GM12864 (cell line): ENCODE measurements at regions not wholly inside any gene's neighbourhood (a gene's known extent, or its start where the extent isn't known, plus 50 kb on each side); places are given as distances from the start of the nearest gene placed in this dataset.

ENCODE experiments used
- DNase-seq: peaks from one replicate; pipeline ENCODE4 v3.0.0-alpha.2; 2011; ENCODE audit warnings: low read depth
- H3K4me3 ChIP-seq: 2 replicates; pipeline ENCODE4 v1.5.1; 2011; ENCODE audit warnings: mild to moderate bottlenecking, low read depth, low read length, control low read depth
- CTCF ChIP-seq: IDR thresholded peaks from 2 replicates; pipeline ENCODE4 v1.5.1; 2011; ENCODE audit warnings: low read depth, mild to moderate bottlenecking, moderate library complexity, low read length, control low read depth, inconsistent platforms; ENCODE audit errors: missing control alignments

- no peak for DNase-seq
- no peak for TF ChIP-seq CTCF
- no peak overlapping the region for H3K4me3 ChIP-seq
Measured at GRCh38 chr13:90898811-90899210, 448.7 kb upstream of the MIR17HG start.

GRCh38 chr13:90899416-90899815, 448.1 kb upstream of the MIR17HG start:
- H3K4me3 ChIP-seq, result no peak overlapping the region
- no peak for TF ChIP-seq CTCF
- no peak for DNase-seq

- no peak for TF ChIP-seq CTCF
- DNase-seq, result no peak
- H3K4me3 ChIP-seq, result no peak overlapping the region
Measured at GRCh38 chr13:90902255-90902654, 445.2 kb upstream of the MIR17HG start.

GRCh38 chr13:90906554-90906953, 440.9 kb upstream of the MIR17HG start:
- H3K4me3 ChIP-seq, result no peak overlapping the region
- no peak for TF ChIP-seq CTCF
- no peak for DNase-seq

GRCh38 chr13:90908792-90909191, 438.7 kb upstream of the MIR17HG start:
- no peak overlapping the region for H3K4me3 ChIP-seq
- no peak for DNase-seq
- no peak for TF ChIP-seq CTCF

GRCh38 chr13:90910018-90910639, 437.4 kb upstream of the MIR17HG start:
- H3K4me3 ChIP-seq, result no peak overlapping the region
- DNase-seq, result no peak
- TF ChIP-seq CTCF, result no peak

GRCh38 chr13:90912247-90912646, 435.2 kb upstream of the MIR17HG start:
- no peak for DNase-seq
- no peak overlapping the region for H3K4me3 ChIP-seq
- TF ChIP-seq CTCF, result no peak
